ENCODE measurements at regions not wholly inside any gene's neighbourhood (a gene's known extent, or its start where the extent isn't known, plus 50 kb on each side); places are given as distances from the start of the nearest gene placed in this dataset.
A peak's percentile ranks its signal among the peaks of the same experiment; 100 is the strongest.

- Histone ChIP-seq H3K79me2 (ENCODE audit: control insufficient read depth, insufficient read depth, low read length) (no peaks in the 10 kb centered on the region), H4K20me1 (ENCODE audit: control insufficient read depth, insufficient read depth) (no peaks in the 10 kb centered on the region), H3K9me3 (replicated peaks; ENCODE audit: control insufficient read depth, insufficient read depth, low read length) (no peaks in the 10 kb centered on the region), H3K4me3 (no peak overlapping the region), H2AFZ (ENCODE audit: control insufficient read depth, low read depth, low read length) (no peak overlapping the region), H3K4me2 (ENCODE audit: control insufficient read depth, insufficient read depth) (no peak overlapping the region), H3K4me1 (ENCODE audit: control insufficient read depth, insufficient read depth, low read length) (no peaks in the 10 kb centered on the region), H3K27ac (ENCODE audit: control insufficient read depth, insufficient read depth) (no peak overlapping the region), H3K9ac (ENCODE audit: control insufficient read depth, insufficient read depth, low read length) (no peak overlapping the region), H3K27me3 (replicated peaks in 1 of 2; ENCODE audit: control insufficient read depth in 2 of 2, insufficient read depth in 2 of 2, low read length in 1 of 2) (peaks cover 0 to 2% of the 10 kb centered on the region in 2 experiments; a peak in 1 of 4 replicates), H3K36me3 (ENCODE audit: control insufficient read depth in 2 of 2, insufficient read depth in 2 of 2, low read length in 1 of 2) (no peaks in the 10 kb centered on the region)
- in situ Hi-C loops (cut with MboI): no loop called here
- ATAC-seq (no peak), DNase-seq (ENCODE audit: low read depth, low spot score) (no peak), FAIRE-seq (no peak)
- no peak for TF ChIP-seq YY1 (IDR thresholded peaks at IDR 0.05; ENCODE audit: low read depth, low read length)
- no peak for TF ChIP-seq CEBPB (IDR thresholded peaks at IDR 0.05; ENCODE audit: borderline replicate concordance in 1 of 2, low read depth in 2 of 2, low read length in 2 of 2)
- no TSS peak for BruUV-seq (replicated peaks)
- ChIA-PET RAD21 (ENCODE audit: unreplicated experiment) (no interaction called here), CTCF (interaction anchor here (1.1 kb wide), 1 partner anchor 24 kb away, joined by 4 read pairs; no protein-coding TSS in a partner anchor), SMC1A (ENCODE audit: uncharacterized antibody, unreplicated experiment) (interaction anchor here (0.6 to 1.7 kb wide), 3 partner anchors 8 to 864 kb away, joined by 3 to 5 read pairs (median 3); no protein-coding TSS in a partner anchor), POLR2A (interaction anchor here (0.5 kb wide), 1 partner anchor 50 kb away, joined by 3 read pairs; no protein-coding TSS in a partner anchor)
- intact Hi-C loops (cut with micrococcal nuclease; ENCODE audit: unreplicated experiment): no loop called here
These were observed 421.0 kb upstream of the RBMS3 start for GRCh38 chr3:28859897-28860296.

GRCh38 chr3:28860307-28860706, 420.6 kb upstream of the RBMS3 start:
- H3K9ac ChIP-seq (ENCODE audit: control insufficient read depth, insufficient read depth, low read length): no peak overlapping the region
- no TSS peak for BruUV-seq (replicated peaks)
- DNase-seq (ENCODE audit: low read depth, low spot score) (no peak), FAIRE-seq (no peak), ATAC-seq (no peak)
- H3K36me3 ChIP-seq (ENCODE audit: control insufficient read depth in 2 of 2, insufficient read depth in 2 of 2, low read length in 1 of 2): no peaks in the 10 kb centered on the region
- intact Hi-C loops (cut with micrococcal nuclease; ENCODE audit: unreplicated experiment): no loop called here
- ChIA-PET SMC1A (ENCODE audit: uncharacterized antibody, unreplicated experiment) (interaction anchor here (0.6 to 1.7 kb wide), 2 partner anchors 8 to 9 kb away, joined by 3 to 5 read pairs; no protein-coding TSS in a partner anchor), RAD21 (ENCODE audit: unreplicated experiment) (no interaction called here), POLR2A (no interaction called here), CTCF (interaction anchor here (1.1 kb wide), 1 partner anchor 24 kb away, joined by 4 read pairs; no protein-coding TSS in a partner anchor)
- H3K27ac ChIP-seq (ENCODE audit: control insufficient read depth, insufficient read depth): no peak overlapping the region
- H3K79me2 ChIP-seq (ENCODE audit: control insufficient read depth, insufficient read depth, low read length): no peaks in the 10 kb centered on the region
- no peaks in the 10 kb centered on the region for H4K20me1 ChIP-seq (ENCODE audit: control insufficient read depth, insufficient read depth)
- H3K4me2 ChIP-seq (ENCODE audit: control insufficient read depth, insufficient read depth): no peak overlapping the region
- peaks cover 0 to 2% of the 10 kb centered on the region in 2 experiments; a peak in 1 of 4 replicates for H3K27me3 ChIP-seq (replicated peaks in 1 of 2; ENCODE audit: control insufficient read depth in 2 of 2, insufficient read depth in 2 of 2, low read length in 1 of 2)
- TF ChIP-seq CUX1 (IDR thresholded peaks at IDR 0.05; ENCODE audit: insufficient replicate concordance, low read depth, low read length) (no peak), SPI1 (IDR thresholded peaks at IDR 0.05; ENCODE audit: borderline replicate concordance, insufficient read depth, low read depth, low read length) (peak; percentile 43; the same call in 1 of the 2 replicates)
- H3K4me3 ChIP-seq: no peak overlapping the region
- no peak overlapping the region for H2AFZ ChIP-seq (ENCODE audit: control insufficient read depth, low read depth, low read length)
- H3K4me1 ChIP-seq (ENCODE audit: control insufficient read depth, insufficient read depth, low read length): no peaks in the 10 kb centered on the region
- in situ Hi-C loops (cut with MboI): no loop called here
- 4% methylated on average over 4 of the region's 4 CpGs for WGBS (ENCODE audit: insufficient coverage, insufficient replicate concordance, low lambda C conversion rate, missing lambda C conversion rate)
- no peaks in the 10 kb centered on the region for H3K9me3 ChIP-seq (replicated peaks; ENCODE audit: control insufficient read depth, insufficient read depth, low read length)

Measured in GM12878 (cell line).